HCT116 (cell line): ENCODE measurements at regions not wholly inside any gene's neighbourhood (a gene's known extent, or its start where the extent isn't known, plus 50 kb on each side); places are given as distances from the start of the nearest gene placed in this dataset.

Experiments used
- ATAC-seq: fragments of 200-7000 bp; cut with Tn5 transposase; 2 replicates; pipeline ENCODE4 v1.9.1; 2020; ENCODE audit warnings: mild to moderate bottlenecking, moderate library complexity
- BruUV-seq: library from RNA; stranded (reverse); fragments of 400-500 nt; replicated peaks from 2 replicates; lab custom pipeline; 2021; lab: Mats Ljungman, UMichigan
- CTCF ChIA-PET: fragments of 300-600 bp; sonication (Branson Sonifier 250); formaldehyde crosslinking; loops from one replicate; lab custom pipeline; 2021; ENCODE audit warnings: antibody characterized with exemption; lab: Charles Lee
- POLR2A ChIA-PET: fragments of 300-600, 350-600 bp; sonication (Branson Sonifier 250); formaldehyde crosslinking; loops from one replicate; lab custom pipeline; 2021; ENCODE audit warnings: antibody characterized with exemption; lab: Charles Lee
- RAD21 ChIA-PET, 2 experiments: fragments of 300-600 bp; sonication (Branson Sonifier 250); formaldehyde crosslinking; loops; one replicate each; lab custom pipeline; 2023; ENCODE audit warnings: low total read pairs in 2 of 2; ENCODE audit not compliant: uncharacterized antibody in 2 of 2, unreplicated experiment in 2 of 2, low non-redundant PET in 1 of 2; lab: Charles Lee
- DNase-seq: peaks from one replicate; pipeline ENCODE4 v3.0.0-alpha.2; 2010; ENCODE audit warnings: low read depth, low spot score
- H2AFZ ChIP-seq: fragments of 200-600 bp; shearing (Covaris generic), sonication (generic); 2 replicates; pipeline ENCODE4 v1.6.1; 2017; ENCODE audit warnings: low read depth, mixed run types, mixed read lengths, antibody characterized with exemption, low read length; ENCODE audit not compliant: poor library complexity, severe bottlenecking
- H3K27ac ChIP-seq: 2 replicates; pipeline ENCODE4 v1.5.1; 2012; ENCODE audit warnings: low read depth, low read length
- H3K27me3 ChIP-seq: fragments of 200-600 bp; sonication (generic); 2 replicates; pipeline ENCODE4 v1.6.1; 2016; ENCODE audit warnings: mixed run types, low read length, mixed read lengths; ENCODE audit not compliant: insufficient read depth
- H3K36me3 ChIP-seq, 2 experiments: fragments of 200-500 bp in 1 of 2; fragments of 200-600 bp in 1 of 2; sonication (Bioruptor generic) in 1 of 2; sonication (generic) in 1 of 2; 2 replicates each; pipeline versions ENCODE4 v1.5.1 to v1.6.1; 2014 to 2016; ENCODE audit warnings: low read length in 2 of 2, inconsistent platforms in 1 of 2, mixed read lengths in 1 of 2, mixed run types in 1 of 2; ENCODE audit not compliant: insufficient read depth in 2 of 2, control insufficient read depth in 1 of 2
- H3K4me1 ChIP-seq, 2 experiments: fragments of 200-600 bp in 1 of 2; sonication (generic) in 1 of 2; 2 replicates each; pipeline versions ENCODE4 v1.5.1 to v1.6.1; 2012 to 2017; ENCODE audit warnings: low read length in 2 of 2, inconsistent platforms in 1 of 2, mild to moderate bottlenecking in 1 of 2, mixed read lengths in 1 of 2, mixed run types in 1 of 2, moderate library complexity in 1 of 2; ENCODE audit not compliant: insufficient read depth in 2 of 2, control insufficient read depth in 1 of 2
- H3K4me2 ChIP-seq: fragments of 200-600 bp; sonication (generic); 2 replicates; pipeline ENCODE4 v1.6.1; 2017; ENCODE audit warnings: mixed run types, low read length, mixed read lengths
- H3K4me3 ChIP-seq, 2 experiments: fragments of 200-600 bp in 1 of 2; sonication (generic) in 1 of 2; replicated peaks in 1 of 2; 2 replicates each; pipeline ENCODE4 v1.5.1; 2011 to 2016; ENCODE audit warnings: low read length in 2 of 2, control low read depth in 1 of 2, low read depth in 1 of 2, mild to moderate bottlenecking in 1 of 2, mixed read lengths in 1 of 2, mixed run types in 1 of 2
- H3K79me2 ChIP-seq: fragments of 200-600 bp; sonication (generic); 2 replicates; pipeline ENCODE4 v1.6.1; 2017; ENCODE audit warnings: mild to moderate bottlenecking, mixed run types, low read length, moderate library complexity, mixed read lengths; ENCODE audit not compliant: insufficient read depth
- H3K9ac ChIP-seq: fragments of 200-600 bp; sonication (generic); 2 replicates; pipeline ENCODE4 v1.6.1; 2016; ENCODE audit warnings: low read length, mixed read lengths
- H3K9me2 ChIP-seq: fragments of 200-600 bp; sonication (generic), shearing (Covaris generic); 2 replicates; pipeline ENCODE4 v1.6.1; 2017; ENCODE audit warnings: mixed run types, mild to moderate bottlenecking, moderate library complexity; ENCODE audit not compliant: insufficient read depth
- H3K9me3 ChIP-seq, 2 experiments: fragments of 200-500 bp in 1 of 2; fragments of 200-600 bp in 1 of 2; sonication (Bioruptor generic) in 1 of 2; sonication (generic) in 1 of 2; 2 replicates each; pipeline ENCODE4 v1.6.1; 2014 to 2017; ENCODE audit warnings: low read length in 2 of 2, mixed read lengths in 2 of 2, inconsistent platforms in 1 of 2, low read depth in 1 of 2, mild to moderate bottlenecking in 1 of 2, mixed run types in 1 of 2, moderate library complexity in 1 of 2; ENCODE audit not compliant: control insufficient read depth in 1 of 2, insufficient read depth in 1 of 2
- H4K20me1 ChIP-seq: fragments of 200-600 bp; sonication (generic), shearing (Covaris generic); 2 replicates; pipeline ENCODE4 v1.6.1; 2017; ENCODE audit warnings: mixed run types, mild to moderate bottlenecking, moderate library complexity; ENCODE audit not compliant: insufficient read depth
- ATF3 ChIP-seq: IDR thresholded peaks from 2 replicates; pipeline ENCODE4 v1.6.1; 2012
- CBX3 ChIP-seq: IDR thresholded peaks from 2 replicates; pipeline ENCODE4 v1.6.1; 2012; ENCODE audit warnings: low read depth
- CEBPB ChIP-seq: IDR thresholded peaks from 2 replicates; pipeline ENCODE4 v1.6.1; 2012; ENCODE audit warnings: low read depth
- CTCF ChIP-seq, 3 experiments: fragments of 200-600 bp in 1 of 3; sonication (generic) in 1 of 3; IDR thresholded peaks in 2 of 3; conservative IDR thresholded peaks in 1 of 3; 2 replicates each; pipeline ENCODE4 v1.5.1; 2012 to 2017; ENCODE audit warnings: low read depth in 2 of 3, low read length in 2 of 3, antibody characterized with exemption in 1 of 3, borderline replicate concordance in 1 of 3, control low read depth in 1 of 3, mild to moderate bottlenecking in 1 of 3, mixed read lengths in 1 of 3, mixed run types in 1 of 3, moderate library complexity in 1 of 3; ENCODE audit not compliant: insufficient read depth in 1 of 3
- EGR1 ChIP-seq: IDR thresholded peaks from 2 replicates; pipeline ENCODE4 v1.6.1; 2012; ENCODE audit warnings: low read depth
- ELF1 ChIP-seq: IDR thresholded peaks from 2 replicates; pipeline ENCODE4 v1.6.1; 2012; ENCODE audit warnings: low read depth, borderline replicate concordance
- EZH2phosphoT487 ChIP-seq: fragments of 200-600 bp; IDR thresholded peaks from 2 replicates; pipeline ENCODE4 v1.6.1; 2018; ENCODE audit warnings: antibody characterized with exemption, borderline replicate concordance
- FOSL1 ChIP-seq: IDR thresholded peaks from 2 replicates; pipeline ENCODE4 v1.6.1; 2012; ENCODE audit warnings: low read depth
- POLR2A ChIP-seq: IDR thresholded peaks from 2 replicates; pipeline ENCODE4 v1.7.0; 2011; ENCODE audit warnings: borderline replicate concordance; ENCODE audit not compliant: insufficient read depth, insufficient read length; ENCODE audit errors: extremely low read depth
- POLR2AphosphoS5 ChIP-seq: IDR thresholded peaks from 2 replicates; pipeline ENCODE4 v1.6.1; 2011; ENCODE audit warnings: mild to moderate bottlenecking, low read depth, low read length, moderate library complexity
- RAD21 ChIP-seq: IDR thresholded peaks from 2 replicates; pipeline ENCODE4 v1.6.1; 2012; ENCODE audit warnings: low read depth, mild to moderate bottlenecking
- REST ChIP-seq: IDR thresholded peaks from 2 replicates; pipeline ENCODE4 v1.6.1; 2012; ENCODE audit warnings: low read depth
- SIN3A ChIP-seq: IDR thresholded peaks from 2 replicates; pipeline ENCODE4 v1.6.1; 2012; ENCODE audit warnings: low read depth
- SRF ChIP-seq: IDR thresholded peaks from 2 replicates; pipeline ENCODE4 v1.6.1; 2012; ENCODE audit warnings: low read depth
- TCF7L2 ChIP-seq: IDR thresholded peaks from 2 replicates; pipeline ENCODE4 v1.7.0; 2011; ENCODE audit warnings: borderline replicate concordance, inconsistent platforms; ENCODE audit not compliant: insufficient read depth, insufficient read length; ENCODE audit errors: extremely low read depth
- YY1 ChIP-seq: IDR thresholded peaks from 2 replicates; pipeline ENCODE4 v1.6.1; 2011; ENCODE audit warnings: low read length, low read depth, moderate library complexity, mild to moderate bottlenecking; ENCODE audit not compliant: insufficient replicate concordance; ENCODE audit errors: extremely low read depth
- ZFX ChIP-seq: fragments of 450-650 bp; IDR thresholded peaks from 2 replicates; pipeline ENCODE4 v1.6.1; 2017
- ZNF274 ChIP-seq: fragments of 200-500 bp; sonication (Bioruptor generic); IDR thresholded peaks from 2 replicates; pipeline ENCODE4 v1.6.1; 2014; ENCODE audit warnings: mild to moderate bottlenecking, low read depth, low read length, inconsistent platforms
- intact Hi-C: fragments of 100-400 bp; cut with micrococcal nuclease; formaldehyde crosslinking; loops from 2 replicates; pipeline ENCODE4 v1.10.0; 2022
- TF ChIP-seq, protein P1 (sequence below): IDR thresholded peaks from 2 replicates; pipeline ENCODE4 v1.6.1; 2011; ENCODE audit warnings: mild to moderate bottlenecking, low read length, moderate library complexity; ENCODE audit not compliant: insufficient replicate concordance; ENCODE audit errors: extremely low read depth
- TF ChIP-seq, protein P2 (sequence below): IDR thresholded peaks from 2 replicates; pipeline ENCODE4 v1.6.1; 2012

- intact Hi-C loops: no loop called here
- H3K79me2 ChIP-seq: no peaks in the 10 kb centered on the region
- H2AFZ ChIP-seq: no peak overlapping the region
- no peaks in the 10 kb centered on the region for H3K4me1 ChIP-seq
- no peaks in the 10 kb centered on the region for H3K9me3 ChIP-seq
- DNase-seq (no peak), ATAC-seq (no peak)
- no peaks in the 10 kb centered on the region for H3K9me2 ChIP-seq
- no peaks in the 10 kb centered on the region for H4K20me1 ChIP-seq
- no TSS peak for BruUV-seq
- no peak for TF ChIP-seq CEBPB
- no peak for TF ChIP-seq ELF1
- no peak for TF ChIP-seq ATF3
- no peak for TF ChIP-seq REST
- TF ChIP-seq CBX3: no peak
- TF ChIP-seq SRF: no peak
- TF ChIP-seq, protein P1, sequence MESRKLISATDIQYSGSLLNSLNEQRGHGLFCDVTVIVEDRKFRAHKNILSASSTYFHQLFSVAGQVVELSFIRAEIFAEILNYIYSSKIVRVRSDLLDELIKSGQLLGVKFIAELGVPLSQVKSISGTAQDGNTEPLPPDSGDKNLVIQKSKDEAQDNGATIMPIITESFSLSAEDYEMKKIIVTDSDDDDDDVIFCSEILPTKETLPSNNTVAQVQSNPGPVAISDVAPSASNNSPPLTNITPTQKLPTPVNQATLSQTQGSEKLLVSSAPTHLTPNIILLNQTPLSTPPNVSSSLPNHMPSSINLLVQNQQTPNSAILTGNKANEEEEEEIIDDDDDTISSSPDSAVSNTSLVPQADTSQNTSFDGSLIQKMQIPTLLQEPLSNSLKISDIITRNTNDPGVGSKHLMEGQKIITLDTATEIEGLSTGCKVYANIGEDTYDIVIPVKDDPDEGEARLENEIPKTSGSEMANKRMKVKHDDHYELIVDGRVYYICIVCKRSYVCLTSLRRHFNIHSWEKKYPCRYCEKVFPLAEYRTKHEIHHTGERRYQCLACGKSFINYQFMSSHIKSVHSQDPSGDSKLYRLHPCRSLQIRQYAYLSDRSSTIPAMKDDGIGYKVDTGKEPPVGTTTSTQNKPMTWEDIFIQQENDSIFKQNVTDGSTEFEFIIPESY: no peak
- no peak for TF ChIP-seq ZNF274
- no peak for TF ChIP-seq SIN3A
- no peak for TF ChIP-seq TCF7L2
- TF ChIP-seq, protein P2, sequence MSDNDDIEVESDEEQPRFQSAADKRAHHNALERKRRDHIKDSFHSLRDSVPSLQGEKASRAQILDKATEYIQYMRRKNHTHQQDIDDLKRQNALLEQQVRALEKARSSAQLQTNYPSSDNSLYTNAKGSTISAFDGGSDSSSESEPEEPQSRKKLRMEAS: no peak
- no peak for TF ChIP-seq POLR2A
- no peak for TF ChIP-seq EGR1
- no peak for TF ChIP-seq CTCF (IDR thresholded peaks at IDR 0.05 in 2 of 3, conservative IDR thresholded peaks at IDR 0.05 in 1 of 3; ENCODE audit: borderline replicate concordance in 1 of 3, insufficient read depth in 1 of 3, low read depth in 2 of 3, low read length in 2 of 3)
- no peak for TF ChIP-seq YY1
- no peak for TF ChIP-seq EZH2phosphoT487
- TF ChIP-seq ZFX: no peak
- TF ChIP-seq RAD21: no peak
- no peak for TF ChIP-seq FOSL1
- no peak for TF ChIP-seq POLR2AphosphoS5
- H3K9ac ChIP-seq: no peak overlapping the region
- ChIA-PET RAD21 (no interaction called here), CTCF (no interaction called here), POLR2A (no interaction called here)
- H3K36me3 ChIP-seq: no peaks in the 10 kb centered on the region
- no peak overlapping the region for H3K27ac ChIP-seq
- H3K4me2 ChIP-seq: no peak overlapping the region
- no peaks in the 10 kb centered on the region for H3K27me3 ChIP-seq
- H3K4me3 ChIP-seq: no peak overlapping the region
Observed at GRCh38 chr6:119686644-119687043, 337.1 kb upstream of the MAN1A1 start.
